GM18520 (cell line): ENCODE measurements at regions not wholly inside any gene's neighbourhood (a gene's known extent, or its start where the extent isn't known, plus 50 kb on each side); places are given as distances from the start of the nearest gene placed in this dataset.

Source experiments
- ATAC-seq: cut with Tn5 transposase; IDR thresholded peaks from one replicate; pipeline ENCODE4 v1.9.1; 2021; ENCODE audit not compliant: unreplicated experiment

DNA sequence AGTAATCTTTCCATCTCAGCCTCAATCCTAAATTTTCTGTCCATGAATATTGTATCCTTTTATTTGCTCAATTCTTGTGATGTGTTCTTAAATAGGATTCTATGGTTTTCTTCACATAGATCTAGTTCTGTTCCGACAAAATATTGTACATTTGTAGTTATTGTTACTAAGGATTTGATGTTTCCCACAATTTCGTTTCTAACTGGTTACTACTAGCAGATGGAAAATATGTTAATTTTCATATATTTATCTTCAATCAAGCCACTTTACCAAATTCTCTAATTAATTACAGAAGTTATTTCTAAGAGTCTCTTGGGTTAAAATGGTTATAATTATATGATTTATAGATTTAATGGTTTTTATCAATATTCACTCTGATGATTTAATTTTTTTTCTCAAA, 60.3 kb downstream of the SEC61B start:
- no peak for ATAC-seq

DNA sequence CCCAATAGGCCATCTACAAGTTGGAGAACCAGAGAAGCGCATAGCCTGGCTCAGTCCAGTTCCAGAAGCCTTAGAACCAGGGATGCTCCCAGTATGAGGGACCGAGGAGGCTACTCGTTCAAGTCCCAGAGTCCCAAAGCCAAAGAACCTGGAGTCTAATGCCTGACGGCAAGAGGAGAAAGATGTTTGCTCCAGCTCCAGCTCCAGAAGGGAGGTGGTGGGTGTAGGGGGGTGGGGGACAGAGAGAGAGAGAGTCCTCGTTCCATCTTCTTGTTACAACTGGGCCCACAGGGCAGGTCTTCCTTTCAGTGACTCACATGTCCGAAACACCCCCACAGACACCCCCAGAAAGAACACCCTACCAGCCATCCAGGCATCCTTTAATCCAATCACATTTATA, 63.9 kb downstream of the SEC61B start:
- no peak for ATAC-seq

DNA sequence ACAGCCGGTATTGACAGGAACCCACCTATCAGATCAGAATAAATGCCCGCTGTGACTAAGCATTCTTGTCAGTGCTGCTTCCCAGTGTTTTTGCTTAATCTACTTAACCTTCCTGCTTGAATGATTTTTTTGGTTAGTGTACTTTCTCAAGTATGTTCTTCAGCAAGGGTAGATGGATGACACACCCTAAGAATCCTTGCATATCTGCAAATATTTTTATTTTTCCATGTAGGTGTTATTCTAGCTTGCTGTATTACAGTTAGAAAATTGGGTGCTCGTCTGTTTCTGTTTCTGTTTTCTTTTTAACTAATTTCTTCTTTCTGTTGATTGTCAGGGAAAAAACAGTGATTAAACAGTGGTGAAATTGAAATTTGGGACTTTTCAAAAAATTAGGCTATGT, 64.5 kb downstream of the SEC61B start:
- ATAC-seq, result no peak

DNA sequence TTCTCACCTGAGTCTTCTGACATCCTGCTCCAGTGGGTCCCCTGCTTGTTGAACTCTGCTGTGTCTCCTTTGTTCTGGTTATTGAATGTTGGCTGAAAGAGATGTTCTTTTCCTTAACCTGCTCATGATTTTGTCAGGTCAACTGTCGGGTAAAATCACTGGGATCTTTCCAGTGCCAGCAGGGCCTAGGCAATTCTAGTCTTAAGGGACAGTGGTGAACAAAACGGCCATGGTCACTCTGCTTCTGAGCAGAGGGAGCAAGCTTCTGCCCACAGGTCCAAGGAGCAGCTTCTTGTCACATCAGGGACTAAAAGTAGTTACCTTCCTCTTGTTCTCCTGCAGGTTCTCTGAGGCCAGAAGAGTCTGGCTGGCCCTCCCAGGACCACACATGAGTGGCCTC, 65.6 kb downstream of the SEC61B start:
- ATAC-seq, result no peak

DNA sequence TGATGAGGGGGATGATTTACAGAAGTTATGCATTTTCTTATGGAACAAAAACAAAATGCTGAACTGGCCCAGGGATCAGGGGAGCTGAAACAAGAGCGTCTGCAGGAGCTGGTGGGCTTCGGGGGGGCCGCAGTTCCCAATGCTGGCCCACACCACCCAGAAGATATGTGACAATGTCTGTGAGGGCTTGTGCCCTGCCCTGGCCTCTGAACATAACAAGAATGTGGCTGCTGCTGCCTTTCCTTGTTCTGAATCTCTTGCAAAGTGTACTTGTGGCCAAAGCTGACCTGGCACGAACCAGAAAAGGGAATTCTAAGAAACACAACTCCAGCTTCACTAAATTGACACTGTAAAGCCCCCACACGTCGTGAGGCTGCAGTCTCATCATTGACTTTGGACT, 66.7 kb downstream of the SEC61B start:
- no peak for ATAC-seq

DNA sequence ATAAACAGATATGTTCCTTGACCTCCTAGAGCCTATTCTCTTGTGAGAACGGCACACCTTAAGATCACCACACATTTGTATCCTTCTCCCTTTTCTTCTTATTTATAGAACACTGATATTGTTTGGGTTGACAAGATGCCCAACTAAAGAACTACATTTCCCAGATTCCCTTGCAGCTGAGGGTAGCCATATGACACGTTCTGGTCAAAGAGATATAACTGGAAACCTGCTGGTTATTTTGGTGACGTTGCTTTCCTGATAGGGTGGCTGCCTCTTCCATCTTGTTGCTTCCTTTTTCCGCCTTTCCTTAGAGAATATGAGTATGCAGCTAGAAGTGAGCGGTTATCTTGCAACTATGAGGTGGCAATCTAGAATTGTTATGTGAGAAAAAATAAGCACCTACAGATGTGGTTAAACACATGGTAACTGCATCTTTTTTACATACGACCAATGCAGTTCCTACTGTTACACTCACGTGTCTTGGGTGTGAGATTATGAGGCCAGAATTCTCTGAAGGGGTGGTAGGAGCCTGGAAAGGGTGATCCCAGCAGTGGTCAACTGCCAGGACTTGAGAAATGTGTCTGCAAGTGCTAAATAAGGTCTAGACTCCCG, 72.9 kb downstream of the SEC61B start:
- ATAC-seq, result no peak

DNA sequence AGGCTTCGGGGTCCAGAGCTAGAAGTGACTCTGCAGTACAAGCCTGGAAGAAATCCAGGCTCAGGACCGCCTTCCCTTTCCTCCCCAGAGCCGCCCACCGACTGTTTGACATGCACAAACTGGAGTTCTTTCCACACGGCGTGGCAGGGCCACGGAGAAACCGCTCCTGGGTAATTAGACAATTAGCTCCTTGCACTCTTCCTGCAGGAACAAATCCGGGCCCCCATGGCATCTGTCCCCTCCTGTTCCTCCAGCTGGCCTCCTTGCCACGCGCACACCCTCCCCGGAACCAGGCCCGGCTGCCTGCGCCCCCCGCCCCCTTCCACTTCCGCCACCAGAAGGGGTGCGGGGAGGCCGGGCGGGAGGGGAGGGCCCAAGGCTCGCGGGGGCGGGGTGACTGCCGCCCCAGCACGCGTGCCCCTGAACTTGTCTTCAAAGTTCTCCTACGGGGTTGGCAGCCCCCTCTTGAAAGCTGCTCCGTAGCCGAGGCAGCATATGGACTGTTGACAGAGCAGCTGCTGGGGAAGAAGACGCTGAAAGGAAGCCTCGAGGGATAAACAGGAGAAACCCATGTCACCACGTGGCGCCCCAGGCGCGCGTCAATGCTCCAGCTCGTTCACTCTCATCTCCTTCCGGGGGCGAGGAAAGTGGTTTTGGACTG, 74.3 kb downstream of the SEC61B start:
- ATAC-seq, result no peak

DNA sequence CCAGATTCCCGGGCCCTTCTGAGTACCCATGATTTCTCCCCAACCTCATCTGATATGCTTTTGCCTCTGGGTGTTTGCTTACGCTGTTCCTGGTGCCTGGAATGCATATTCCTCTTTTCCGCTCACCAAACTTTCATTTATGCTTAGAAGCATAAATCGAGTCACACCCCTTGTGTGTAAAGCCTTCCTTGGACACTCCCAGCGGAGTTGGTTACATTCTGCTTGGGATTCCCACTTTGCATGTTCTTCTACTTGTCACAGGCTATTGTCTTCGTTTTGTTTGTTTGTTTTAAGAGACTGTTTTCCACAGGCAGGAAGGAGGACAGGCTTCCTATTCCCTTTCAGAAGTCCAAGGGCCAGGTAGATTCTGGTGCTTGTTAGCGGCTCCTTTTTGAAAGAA, 76.5 kb downstream of the SEC61B start:
- ATAC-seq, result no peak

DNA sequence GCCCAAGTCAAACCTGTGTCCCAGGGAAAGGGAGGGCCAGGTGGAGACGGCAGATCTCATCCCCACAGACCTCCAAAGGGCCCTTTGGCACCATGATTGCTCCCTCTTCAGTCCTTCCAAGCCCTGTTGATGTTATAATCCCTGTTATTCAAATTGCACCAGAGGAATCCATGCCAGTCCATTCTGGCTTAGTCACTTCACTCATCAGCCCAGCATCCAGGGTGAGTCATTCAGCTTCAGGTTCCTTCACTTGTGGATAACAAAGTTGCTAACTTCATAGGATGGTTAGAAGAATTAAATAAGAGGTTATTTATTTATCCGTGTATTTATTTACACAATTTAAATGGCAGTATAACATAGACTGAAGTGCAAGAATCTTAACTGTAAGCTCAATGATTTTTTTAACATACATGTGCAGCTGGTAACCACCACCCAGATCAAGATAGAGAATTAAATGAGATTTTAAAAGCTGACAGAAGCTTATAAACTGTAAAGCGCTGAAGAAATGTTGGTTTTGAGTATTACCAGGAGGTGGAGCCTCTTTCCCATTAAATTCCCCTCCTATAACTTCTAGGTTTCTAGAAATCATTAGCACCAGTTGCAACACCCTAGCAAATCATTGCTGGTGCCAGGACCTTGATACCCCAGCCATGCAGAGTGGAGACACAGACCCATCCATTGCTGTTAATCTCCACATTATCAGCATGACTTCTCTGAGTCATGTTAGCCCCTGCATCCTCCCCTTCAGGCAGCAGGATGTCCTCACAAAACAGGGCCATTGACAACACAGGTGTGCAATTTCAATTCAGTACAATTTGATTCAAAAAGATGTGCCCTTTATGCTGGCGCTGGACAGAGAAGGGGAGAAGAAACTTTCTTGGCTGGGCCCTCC, 77.4 kb downstream of the SEC61B start:
- no peak for ATAC-seq

DNA sequence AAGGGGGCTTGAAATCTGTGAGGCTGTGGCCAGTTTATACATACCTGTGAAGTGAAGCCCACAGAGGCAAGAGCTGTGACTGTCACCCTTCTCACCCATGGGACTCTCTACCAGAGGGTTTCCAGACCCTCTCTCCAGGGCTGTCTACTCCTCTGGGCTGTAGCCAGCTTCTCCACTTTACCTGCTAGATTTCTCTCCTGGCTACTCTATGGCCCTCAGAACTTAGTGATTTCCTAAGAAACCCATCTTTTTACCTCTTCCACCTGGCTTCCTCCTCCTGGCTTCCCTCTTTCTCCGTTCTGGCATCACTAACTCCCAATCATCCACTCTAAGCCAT, 78.0 kb downstream of the SEC61B start:
- ATAC-seq, result no peak

DNA sequence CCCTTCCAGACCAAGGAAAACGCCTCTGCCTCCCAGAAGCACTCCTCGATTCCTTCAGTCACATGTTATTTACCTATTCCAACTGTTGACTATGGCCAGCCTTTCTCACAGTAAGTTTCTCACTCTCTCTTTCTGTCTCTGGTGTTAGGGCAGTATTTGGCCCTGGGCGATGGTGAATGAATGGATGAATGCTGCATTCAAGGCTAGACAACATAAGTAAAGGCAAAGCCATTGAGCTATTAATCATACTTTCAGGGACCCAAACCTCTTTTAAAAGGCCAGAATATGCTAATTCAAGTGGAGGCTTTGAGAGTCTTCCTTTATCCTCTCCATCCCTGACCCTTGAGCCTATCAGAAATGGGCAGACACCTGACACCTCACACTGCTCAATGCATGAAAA, 78.5 kb downstream of the SEC61B start:
- no peak for ATAC-seq

DNA sequence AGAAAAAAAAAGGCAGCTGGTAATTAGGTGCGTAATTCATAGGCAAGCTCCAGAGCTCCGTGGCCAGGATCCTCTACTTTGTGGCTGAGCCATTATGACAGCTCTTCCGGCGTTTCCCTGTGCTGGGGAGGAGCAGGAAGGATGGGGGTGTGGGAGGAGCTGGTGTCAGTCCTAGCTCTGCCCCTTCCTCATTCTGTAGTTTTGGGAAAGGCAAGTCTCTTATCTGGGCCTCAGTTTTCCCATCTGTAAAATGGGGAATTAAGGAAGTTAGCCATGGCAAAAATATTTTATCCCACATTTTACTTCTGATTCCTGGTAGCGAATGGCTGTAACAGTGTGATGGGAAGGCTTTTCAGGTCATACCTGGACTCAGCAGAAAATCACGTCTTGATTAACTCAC, 81.1 kb downstream of the SEC61B start:
- ATAC-seq, result no peak

DNA sequence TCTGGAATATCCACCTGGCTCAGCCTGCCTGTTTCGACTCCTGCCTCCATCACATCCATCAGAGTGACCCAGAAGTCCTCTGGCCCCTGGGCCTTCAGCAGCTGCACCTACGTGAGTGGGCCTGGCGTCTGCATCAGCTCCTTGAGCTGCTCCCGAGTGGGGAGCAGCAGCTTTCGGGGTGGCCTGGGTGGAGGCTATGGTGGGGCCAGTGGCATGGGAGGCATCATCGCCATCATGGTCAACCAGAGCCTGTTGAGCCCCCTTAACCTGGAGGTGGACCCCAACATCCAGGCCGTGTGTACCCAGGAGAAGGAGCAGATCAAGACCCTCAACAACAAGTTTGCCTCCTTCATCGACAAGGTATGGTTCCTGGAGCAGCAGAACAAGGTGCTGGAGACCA, 83.0 kb downstream of the SEC61B start:
- ATAC-seq, result no peak

DNA sequence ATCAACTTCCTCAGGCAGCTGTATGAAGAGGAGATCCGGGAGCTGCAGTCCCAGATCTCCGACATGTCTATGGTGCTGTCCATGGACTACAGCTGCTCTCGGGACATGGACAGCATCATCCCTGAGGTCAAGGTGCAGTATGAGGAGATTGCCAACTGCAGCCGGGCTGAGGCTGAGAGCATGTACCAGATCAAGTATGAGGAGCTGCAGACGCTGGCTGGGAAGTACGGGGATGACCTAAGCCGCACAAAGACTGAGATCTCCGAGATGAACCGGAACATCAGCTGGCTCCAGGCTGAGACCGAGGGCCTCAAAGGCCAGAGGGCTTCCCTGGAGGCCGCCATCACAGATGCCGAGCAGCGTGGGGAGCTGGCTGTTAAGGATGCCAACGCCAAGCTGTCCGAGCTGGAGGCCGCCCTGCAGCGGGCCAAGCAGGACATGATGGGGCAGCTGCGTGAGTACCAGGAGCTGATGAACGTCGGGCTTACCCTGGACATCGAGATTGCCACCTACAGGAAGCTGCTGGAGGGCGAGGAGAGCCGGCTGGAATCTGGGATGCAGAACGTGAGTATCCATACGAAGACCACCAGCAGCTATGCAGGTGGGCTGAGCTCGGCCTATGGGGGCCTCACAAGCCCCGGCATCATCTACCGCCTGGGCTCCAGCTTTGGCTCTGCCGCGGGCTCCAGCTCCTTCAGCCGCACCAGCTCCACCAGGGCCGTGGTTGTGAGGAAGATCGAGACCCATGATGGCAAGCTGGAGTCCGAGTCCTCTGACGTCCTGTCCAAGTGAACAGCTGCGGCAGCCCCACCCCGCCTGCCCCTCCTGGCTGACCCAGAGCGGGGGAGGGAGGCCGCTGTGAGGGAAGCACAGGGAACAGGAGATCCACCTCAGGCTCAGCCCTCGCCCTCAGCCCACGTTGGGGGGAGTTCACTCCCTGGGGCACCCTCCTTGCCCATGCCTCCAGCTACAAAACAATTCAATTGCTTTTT, 84.0 kb downstream of the SEC61B start:
- no peak for ATAC-seq

DNA sequence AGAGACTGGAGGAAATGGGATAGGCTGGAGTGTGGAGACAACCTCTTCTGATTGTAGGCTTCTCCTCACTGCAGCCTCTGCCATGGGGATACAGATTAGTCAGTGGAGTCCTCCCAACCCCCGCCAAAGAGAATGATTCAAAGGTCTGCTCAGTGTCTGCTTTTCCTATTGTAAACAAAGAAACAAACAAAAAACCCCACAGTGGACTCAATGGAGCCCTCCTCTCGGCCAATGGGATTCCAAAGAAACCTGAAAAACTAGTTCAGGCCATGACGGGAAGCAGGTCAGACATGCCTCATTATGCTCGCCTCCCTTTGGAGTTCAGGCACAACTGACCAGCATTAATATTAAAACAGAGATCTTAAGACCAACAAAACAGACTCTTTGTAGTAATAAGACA, 85.8 kb downstream of the SEC61B start:
- no peak for ATAC-seq

DNA sequence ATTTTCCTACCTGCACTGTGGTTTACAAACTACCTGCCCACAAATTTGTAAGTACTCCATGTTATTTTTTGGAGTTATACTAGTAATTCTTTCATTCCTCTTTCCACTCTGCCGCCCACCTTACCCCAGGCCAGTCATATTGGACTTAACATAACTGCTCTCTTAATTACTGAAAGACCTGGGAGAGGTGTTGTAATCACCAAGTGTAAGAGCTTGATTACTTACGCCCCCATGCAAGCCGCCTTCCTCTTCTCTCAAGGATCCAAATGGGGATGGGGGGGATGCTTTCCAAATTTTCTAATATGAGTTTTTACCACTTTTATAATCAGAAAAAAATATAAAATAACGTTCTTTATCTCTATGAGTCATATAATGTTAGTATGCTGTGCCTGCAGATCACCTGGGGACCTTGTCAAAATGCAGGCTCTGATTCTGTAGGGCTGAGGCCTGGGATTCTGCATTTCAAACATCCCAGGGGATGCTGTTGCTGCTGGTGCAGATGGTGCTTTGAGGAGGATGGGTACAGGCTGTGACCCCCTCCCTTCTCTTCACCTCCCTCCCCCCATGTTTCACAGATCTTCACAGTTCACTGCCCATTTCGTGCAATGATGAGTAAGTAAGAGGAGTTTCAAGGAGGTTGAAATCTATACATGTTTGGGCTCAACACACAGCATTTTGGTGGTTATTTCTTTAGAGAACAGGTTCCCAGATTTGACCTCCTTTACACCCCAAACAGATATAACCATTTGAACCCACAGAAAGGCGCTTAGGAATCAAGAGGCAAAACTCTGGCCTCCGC, 87.3 kb downstream of the SEC61B start:
- ATAC-seq, result no peak

DNA sequence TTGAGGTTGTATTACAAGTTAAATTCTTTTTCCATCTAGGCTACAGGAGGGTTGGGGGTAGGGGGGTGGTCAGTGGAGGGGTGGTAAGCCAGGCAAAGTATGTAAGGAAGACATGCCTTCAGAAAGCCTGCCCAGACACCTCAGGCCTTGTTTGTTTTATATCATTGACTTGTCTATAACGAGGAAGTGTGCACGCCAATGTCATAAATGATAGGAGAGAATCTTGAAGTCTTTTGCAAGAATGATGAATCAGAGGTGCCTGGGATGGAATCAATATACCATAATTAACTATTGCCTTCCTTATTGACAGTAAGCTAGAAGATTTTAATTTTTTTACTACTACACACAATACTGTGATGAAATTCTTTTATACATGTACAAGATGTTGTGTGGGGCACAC, 90.7 kb downstream of the SEC61B start:
- no peak for ATAC-seq

DNA sequence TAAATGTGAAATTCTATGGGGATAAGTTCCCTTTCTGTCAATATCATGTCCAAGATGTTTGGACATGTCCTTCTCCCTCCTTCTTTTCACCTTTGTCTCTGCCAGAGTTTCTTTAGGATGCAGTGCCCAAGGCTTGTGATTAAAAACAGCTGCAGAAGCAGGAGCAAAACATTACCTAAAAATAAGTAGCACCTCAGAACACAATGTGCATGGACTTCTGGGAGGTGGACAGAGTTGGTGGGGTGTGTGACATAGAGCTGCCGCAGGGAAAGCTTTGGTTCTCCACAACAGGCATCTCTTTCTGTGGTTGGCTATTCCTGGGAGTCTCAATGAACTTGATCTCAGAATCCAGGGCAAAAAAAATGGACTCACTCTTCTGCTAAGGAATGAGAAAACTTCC, 97.0 kb downstream of the SEC61B start:
- ATAC-seq, result no peak

DNA sequence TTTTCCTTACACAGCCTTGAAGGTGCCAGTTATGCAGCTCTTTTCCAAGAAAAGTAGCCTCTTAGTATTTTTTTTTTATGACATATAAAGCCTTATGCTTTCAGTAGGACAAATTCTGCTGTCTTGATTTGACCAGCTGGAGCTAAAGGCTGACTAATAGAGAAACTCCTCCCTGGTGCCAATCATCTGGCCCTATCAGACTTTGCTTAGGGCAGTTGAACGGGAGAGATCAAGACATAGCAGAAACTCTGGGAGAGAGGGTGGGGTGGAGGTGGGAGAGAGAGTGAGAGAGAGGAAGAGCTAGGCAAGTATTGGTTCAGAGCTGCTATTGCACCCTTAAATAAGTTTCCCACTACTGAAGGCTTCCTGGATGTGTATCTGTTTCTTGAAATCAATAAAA, 100.2 kb downstream of the SEC61B start:
- ATAC-seq, result no peak
